ENCODE measurements at regions not wholly inside any gene's neighbourhood (a gene's known extent, or its start where the extent isn't known, plus 50 kb on each side); places are given as distances from the start of the nearest gene placed in this dataset.

GRCh38 chr4:24140892-24141291 is 251.0 kb upstream of the PPARGC1A start:
- no peak for TF ChIP-seq CTCF (IDR thresholded peaks at IDR 0.05)
- no peak for TF ChIP-seq POLR2AphosphoS5 (IDR thresholded peaks at IDR 0.05)
- TF ChIP-seq POLR2A (IDR thresholded peaks at IDR 0.05): no peak
- no peak overlapping the region for H3K4me3 ChIP-seq
- DNase-seq (ENCODE audit: low spot score in 2 of 2): no peak
- no peak overlapping the region for H3K27ac ChIP-seq
- H3K9me3 ChIP-seq: no peaks in the 10 kb centered on the region
- no peaks in the 10 kb centered on the region for H3K4me1 ChIP-seq
- no peaks in the 10 kb centered on the region for H3K27me3 ChIP-seq
- intact Hi-C loops (cut with DNase I; ENCODE audit: low total_unique reads): no loop called here
- H3K36me3 ChIP-seq: no peaks in the 10 kb centered on the region

GRCh38 chr4:24137671-24138601 is 248.1 kb upstream of the PPARGC1A start:
- Histone ChIP-seq H3K27ac (no peak overlapping the region), H3K9me3 (no peaks in the 10 kb centered on the region), H3K4me3 (no peak overlapping the region), H3K36me3 (no peaks in the 10 kb centered on the region), H3K27me3 (no peaks in the 10 kb centered on the region), H3K4me1 (no peaks in the 10 kb centered on the region)
- intact Hi-C loops (cut with DNase I; ENCODE audit: low total_unique reads): no loop called here
- TF ChIP-seq POLR2AphosphoS5 (IDR thresholded peaks at IDR 0.05) (no peak), POLR2A (IDR thresholded peaks at IDR 0.05) (no peak), CTCF (IDR thresholded peaks at IDR 0.05) (no peak)
- no peak for DNase-seq (ENCODE audit: low spot score in 2 of 2)

GRCh38 chr4:24131954-24132673 is 242.3 kb upstream of the PPARGC1A start:
- no peaks in the 10 kb centered on the region for H3K36me3 ChIP-seq
- no peaks in the 10 kb centered on the region for H3K27me3 ChIP-seq
- H3K4me3 ChIP-seq: no peak overlapping the region
- no peaks in the 10 kb centered on the region for H3K9me3 ChIP-seq
- H3K27ac ChIP-seq: no peak overlapping the region
- TF ChIP-seq POLR2A (IDR thresholded peaks at IDR 0.05) (no peak), CTCF (IDR thresholded peaks at IDR 0.05) (no peak), POLR2AphosphoS5 (IDR thresholded peaks at IDR 0.05) (no peak)
- no peaks in the 10 kb centered on the region for H3K4me1 ChIP-seq
- DNase-seq (ENCODE audit: low spot score in 2 of 2): no peak
- intact Hi-C loops (cut with DNase I; ENCODE audit: low total_unique reads): no loop called here

GRCh38 chr4:24130637-24131036 is 240.8 kb upstream of the PPARGC1A start:
- no peaks in the 10 kb centered on the region for H3K27me3 ChIP-seq
- intact Hi-C loops (cut with DNase I; ENCODE audit: low total_unique reads): no loop called here
- no peaks in the 10 kb centered on the region for H3K36me3 ChIP-seq
- H3K4me3 ChIP-seq: no peak overlapping the region
- DNase-seq (ENCODE audit: low spot score in 2 of 2): no peak
- no peaks in the 10 kb centered on the region for H3K4me1 ChIP-seq
- TF ChIP-seq CTCF (IDR thresholded peaks at IDR 0.05): no peak
- no peak for TF ChIP-seq POLR2A (IDR thresholded peaks at IDR 0.05)
- TF ChIP-seq POLR2AphosphoS5 (IDR thresholded peaks at IDR 0.05): no peak
- H3K9me3 ChIP-seq: no peaks in the 10 kb centered on the region
- no peak overlapping the region for H3K27ac ChIP-seq

GRCh38 chr4:24126776-24127175 is 236.9 kb upstream of the PPARGC1A start:
- no peak overlapping the region for H3K27ac ChIP-seq
- no peaks in the 10 kb centered on the region for H3K4me1 ChIP-seq
- no peaks in the 10 kb centered on the region for H3K9me3 ChIP-seq
- H3K4me3 ChIP-seq: no peak overlapping the region
- intact Hi-C loops (cut with DNase I; ENCODE audit: low total_unique reads): loop anchor here (5.0 kb wide), 1 partner anchor 46 kb away; no protein-coding TSS in a partner anchor
- TF ChIP-seq POLR2AphosphoS5 (IDR thresholded peaks at IDR 0.05) (no peak), CTCF (IDR thresholded peaks at IDR 0.05) (no peak), POLR2A (IDR thresholded peaks at IDR 0.05) (no peak)
- no peak for DNase-seq (ENCODE audit: low spot score in 2 of 2)
- no peaks in the 10 kb centered on the region for H3K27me3 ChIP-seq
- no peaks in the 10 kb centered on the region for H3K36me3 ChIP-seq
